Vagina (tissue), 2 donors: ENCODE measurements at regions not wholly inside any gene's neighbourhood (a gene's known extent, or its start where the extent isn't known, plus 50 kb on each side); places are given as distances from the start of the nearest gene placed in this dataset.

Experiments
- POLR2A ChIP-seq, 2 donors: fragments of 450-650 bp; IDR thresholded peaks; one replicate each; pipeline ENCODE4 v1.6.1; 2017; ENCODE audit warnings: antibody characterized with exemption in 2 of 2, mild to moderate bottlenecking in 2 of 2, moderate library complexity in 2 of 2
- POLR2AphosphoS5 ChIP-seq, 2 donors: sonication (generic); formaldehyde crosslinking; IDR thresholded peaks; one replicate each; pipeline ENCODE4 v1.9.0; 2017; ENCODE audit warnings: antibody characterized with exemption in 2 of 2, mild to moderate bottlenecking in 2 of 2, low read depth in 1 of 2; ENCODE audit not compliant: insufficient read depth in 1 of 2
- TF ChIP-seq, protein P1 (sequence below), 3 experiments: fragments of 450-650 bp in 2 of 3; fragments of 200-600 bp in 1 of 3; sonication (generic) in 1 of 3; IDR thresholded peaks; one replicate each; pipeline ENCODE4 v1.5.1; 2017 to 2019; ENCODE audit warnings: antibody characterized with exemption in 3 of 3, mild to moderate bottlenecking in 2 of 3, moderate library complexity in 2 of 3

DNA sequence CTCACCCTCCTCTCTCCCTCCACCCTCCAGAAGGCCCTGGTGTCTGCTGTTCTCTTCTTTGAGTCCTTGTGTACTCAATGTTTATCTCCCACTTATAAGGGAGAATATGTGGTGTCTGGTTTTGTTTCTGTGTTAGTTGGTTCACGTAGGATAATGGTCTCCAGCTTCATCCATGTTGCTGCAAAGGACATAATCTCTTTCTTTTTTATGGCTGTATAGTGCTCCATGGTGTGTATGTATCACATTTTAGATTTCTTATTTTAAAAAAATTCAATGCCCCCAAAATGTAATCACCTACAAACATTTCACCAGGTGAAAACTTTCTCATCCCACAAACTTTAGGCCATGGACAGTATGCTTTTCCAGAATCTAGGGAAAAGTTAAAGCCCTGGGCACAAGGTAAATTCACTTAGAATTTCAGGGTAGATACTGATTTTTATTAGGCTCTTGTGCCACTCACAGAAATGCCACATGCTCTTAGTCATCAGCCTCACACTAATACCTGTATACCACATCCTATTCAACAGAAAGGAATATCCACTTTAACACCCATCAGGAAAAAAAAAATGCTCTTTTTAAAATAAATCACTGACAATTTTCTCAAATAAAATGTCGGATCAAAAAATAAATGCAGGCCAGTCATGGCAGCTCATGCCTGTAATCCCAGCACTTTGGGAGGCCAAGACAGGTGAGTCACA lies 104.8 kb upstream of the ENPP6 start:
- TF ChIP-seq, protein P1, sequence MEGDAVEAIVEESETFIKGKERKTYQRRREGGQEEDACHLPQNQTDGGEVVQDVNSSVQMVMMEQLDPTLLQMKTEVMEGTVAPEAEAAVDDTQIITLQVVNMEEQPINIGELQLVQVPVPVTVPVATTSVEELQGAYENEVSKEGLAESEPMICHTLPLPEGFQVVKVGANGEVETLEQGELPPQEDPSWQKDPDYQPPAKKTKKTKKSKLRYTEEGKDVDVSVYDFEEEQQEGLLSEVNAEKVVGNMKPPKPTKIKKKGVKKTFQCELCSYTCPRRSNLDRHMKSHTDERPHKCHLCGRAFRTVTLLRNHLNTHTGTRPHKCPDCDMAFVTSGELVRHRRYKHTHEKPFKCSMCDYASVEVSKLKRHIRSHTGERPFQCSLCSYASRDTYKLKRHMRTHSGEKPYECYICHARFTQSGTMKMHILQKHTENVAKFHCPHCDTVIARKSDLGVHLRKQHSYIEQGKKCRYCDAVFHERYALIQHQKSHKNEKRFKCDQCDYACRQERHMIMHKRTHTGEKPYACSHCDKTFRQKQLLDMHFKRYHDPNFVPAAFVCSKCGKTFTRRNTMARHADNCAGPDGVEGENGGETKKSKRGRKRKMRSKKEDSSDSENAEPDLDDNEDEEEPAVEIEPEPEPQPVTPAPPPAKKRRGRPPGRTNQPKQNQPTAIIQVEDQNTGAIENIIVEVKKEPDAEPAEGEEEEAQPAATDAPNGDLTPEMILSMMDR (IDR thresholded peaks at IDR 0.05), result no peak
- TF ChIP-seq POLR2A (IDR thresholded peaks at IDR 0.05), result no peak
- no peak for TF ChIP-seq POLR2AphosphoS5 (IDR thresholded peaks at IDR 0.05; ENCODE audit: insufficient read depth in 1 of 2, low read depth in 1 of 2)
